ENCODE measurements at regions not wholly inside any gene's neighbourhood (a gene's known extent, or its start where the extent isn't known, plus 50 kb on each side); places are given as distances from the start of the nearest gene placed in this dataset.

DNA sequence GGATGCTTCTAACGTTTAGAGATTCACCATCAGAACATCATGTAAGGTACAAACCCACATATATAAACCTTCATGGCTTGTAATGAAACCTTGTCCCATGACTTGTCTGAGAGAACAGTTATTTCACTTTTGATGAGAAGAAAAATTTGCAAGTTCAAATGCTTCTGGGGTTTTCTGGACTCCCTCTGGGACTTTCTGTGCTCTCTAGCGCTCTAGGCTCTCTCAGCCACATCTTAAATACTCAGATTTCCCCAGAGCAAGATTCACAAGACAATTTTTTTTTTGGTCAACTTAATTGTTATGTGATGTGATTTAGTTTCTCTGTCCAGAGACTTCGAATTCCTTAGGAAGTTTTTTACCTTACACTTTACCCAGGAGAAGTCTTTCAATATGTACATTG, 282.8 kb upstream of the EDNRB start:
- Histone ChIP-seq H3K27ac (no peak overlapping the region), H3K36me3 (no peaks in the 10 kb centered on the region), H3K27me3 (replicated peaks; ENCODE audit: insufficient read depth) (no peaks in the 10 kb centered on the region), H3K4me3 (no peak overlapping the region), H3K4me1 (replicated peaks) (no peaks in the 10 kb centered on the region), H3K9me3 (no peaks in the 10 kb centered on the region)
- intact Hi-C loops (cut with DNase I): no loop called here
- TF ChIP-seq POLR2AphosphoS5 (IDR thresholded peaks at IDR 0.05) (no peak), CTCF (IDR thresholded peaks at IDR 0.05) (no peak), POLR2A (IDR thresholded peaks at IDR 0.05) (no peak)
- WGBS: 71% methylated on average over 3 of the region's 3 CpGs
- no peak for DNase-seq (ENCODE audit: low spot score)

DNA sequence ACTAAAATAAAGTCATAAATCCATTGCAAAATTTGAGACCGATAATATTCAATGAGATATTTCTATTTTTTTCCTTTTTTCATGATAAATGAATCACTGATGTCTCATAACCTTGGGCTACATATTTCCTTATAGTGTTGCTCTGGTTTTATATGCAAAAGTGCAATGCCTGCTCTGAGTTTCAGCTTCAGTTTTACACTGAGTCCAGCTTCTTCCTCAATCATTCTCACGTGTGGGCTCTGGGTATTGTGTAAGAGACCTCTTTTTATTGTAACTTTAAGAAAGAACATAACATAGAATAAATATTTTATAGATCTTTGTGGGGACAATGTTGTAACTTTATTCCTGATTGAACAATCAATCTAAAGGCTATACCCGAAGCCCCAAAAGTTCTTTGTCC, 280.2 kb upstream of the EDNRB start:
- WGBS: 68% methylated on average over 3 of the region's 3 CpGs

GRCh38 chr13:78198419-78198818, 279.8 kb upstream of the EDNRB start:
- no peaks in the 10 kb centered on the region for H3K9me3 ChIP-seq
- DNase-seq (ENCODE audit: low spot score): no peak
- H3K27me3 ChIP-seq (replicated peaks; ENCODE audit: insufficient read depth): no peaks in the 10 kb centered on the region
- intact Hi-C loops (cut with DNase I): no loop called here
- no peaks in the 10 kb centered on the region for H3K36me3 ChIP-seq
- 48% methylated on average over 1 of the region's 1 CpG for WGBS
- no peak overlapping the region for H3K4me3 ChIP-seq
- TF ChIP-seq POLR2A (IDR thresholded peaks at IDR 0.05): no peak
- no peak overlapping the region for H3K27ac ChIP-seq
- H3K4me1 ChIP-seq (replicated peaks): no peaks in the 10 kb centered on the region

More for the DNA sequence above, 280.2 kb upstream of the EDNRB start:
- Histone ChIP-seq H3K4me3 (no peak overlapping the region), H3K27ac (no peak overlapping the region), H3K4me1 (replicated peaks) (no peaks in the 10 kb centered on the region), H3K36me3 (no peaks in the 10 kb centered on the region), H3K9me3 (no peaks in the 10 kb centered on the region), H3K27me3 (replicated peaks; ENCODE audit: insufficient read depth) (no peaks in the 10 kb centered on the region)
- TF ChIP-seq CTCF (IDR thresholded peaks at IDR 0.05) (no peak), POLR2A (IDR thresholded peaks at IDR 0.05) (no peak), POLR2AphosphoS5 (IDR thresholded peaks at IDR 0.05) (no peak)
- DNase-seq (ENCODE audit: low spot score): no peak
- intact Hi-C loops (cut with DNase I): no loop called here

DNA sequence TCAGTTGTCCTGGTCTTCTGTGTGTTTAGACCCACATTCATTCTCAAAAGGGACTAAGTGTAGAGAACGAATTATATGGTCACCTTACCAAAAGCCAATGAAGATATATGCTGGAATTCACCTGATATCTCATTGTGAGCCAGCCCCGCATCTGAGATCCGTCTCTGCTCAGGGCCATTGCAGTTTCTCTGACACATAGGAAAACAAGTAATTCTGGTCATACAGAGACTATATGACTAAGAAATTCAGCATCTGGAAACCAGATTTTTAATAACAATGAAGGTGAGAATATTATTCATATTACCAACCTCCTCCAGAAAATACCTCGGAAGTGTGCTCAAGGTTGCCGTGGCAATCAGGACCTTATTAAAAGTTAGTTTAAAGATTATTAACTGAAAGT, 278.6 kb upstream of the EDNRB start:
- Histone ChIP-seq H3K36me3 (no peaks in the 10 kb centered on the region), H3K4me3 (no peak overlapping the region), H3K4me1 (replicated peaks) (no peaks in the 10 kb centered on the region), H3K27me3 (replicated peaks; ENCODE audit: insufficient read depth) (no peaks in the 10 kb centered on the region), H3K27ac (no peak overlapping the region), H3K9me3 (no peaks in the 10 kb centered on the region)
- no peak for DNase-seq (ENCODE audit: low spot score)
- TF ChIP-seq POLR2AphosphoS5 (IDR thresholded peaks at IDR 0.05): no peak
- TF ChIP-seq CTCF (IDR thresholded peaks at IDR 0.05): no peak
- no peak for TF ChIP-seq POLR2A (IDR thresholded peaks at IDR 0.05)
- WGBS: 92% methylated on average over 5 of the region's 5 CpGs
- intact Hi-C loops (cut with DNase I): no loop called here

DNA sequence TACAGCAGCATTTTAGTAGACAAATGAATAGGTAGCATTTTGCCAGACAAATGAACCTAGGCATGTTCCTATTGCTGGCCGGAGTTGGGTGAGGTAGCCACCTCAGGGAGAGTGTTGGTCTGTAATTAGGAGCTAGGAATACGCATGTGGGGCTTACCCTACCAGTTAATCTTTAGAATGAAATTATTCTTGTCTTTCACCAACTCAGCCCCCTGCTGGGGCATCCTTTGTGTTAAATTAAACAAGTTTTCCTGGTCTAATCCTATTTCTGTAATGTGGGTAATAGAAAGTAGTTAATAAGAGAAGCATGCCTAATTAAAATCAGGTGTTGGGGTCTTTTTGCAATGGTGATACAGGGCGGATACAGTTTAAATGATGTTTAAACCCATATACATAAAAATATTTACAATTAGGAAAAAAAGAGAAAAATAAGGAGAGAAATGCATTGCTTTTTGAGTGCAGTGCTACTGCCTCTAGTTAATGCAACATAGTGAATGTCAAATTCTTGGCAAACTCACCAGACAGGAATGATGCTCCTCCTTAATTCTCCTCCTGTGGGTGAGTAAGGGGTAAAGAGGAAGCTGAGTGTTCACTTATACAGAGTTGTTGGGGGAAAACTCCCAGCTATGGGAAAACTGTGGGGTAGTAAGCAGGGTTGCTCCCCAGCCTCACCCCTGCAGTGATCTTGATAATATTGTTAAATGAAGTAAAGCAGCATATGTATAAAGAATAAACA, 276.4 kb upstream of the EDNRB start:
- Histone ChIP-seq H3K27ac (no peak overlapping the region), H3K4me1 (replicated peaks) (no peaks in the 10 kb centered on the region), H3K36me3 (no peaks in the 10 kb centered on the region), H3K9me3 (no peaks in the 10 kb centered on the region), H3K4me3 (no peak overlapping the region), H3K27me3 (replicated peaks; ENCODE audit: insufficient read depth) (no peaks in the 10 kb centered on the region)
- DNase-seq (ENCODE audit: low spot score): no peak
- TF ChIP-seq POLR2AphosphoS5 (IDR thresholded peaks at IDR 0.05) (no peak), CTCF (IDR thresholded peaks at IDR 0.05) (no peak), POLR2A (IDR thresholded peaks at IDR 0.05) (no peak)
- 81% methylated on average over 3 of the region's 3 CpGs for WGBS
- intact Hi-C loops (cut with DNase I): no loop called here

All from prostate gland (tissue), 2 donors.